HepG2 (cell line): ENCODE measurements at regions not wholly inside any gene's neighbourhood (a gene's known extent, or its start where the extent isn't known, plus 50 kb on each side); places are given as distances from the start of the nearest gene placed in this dataset.

Experiments
- ATAC-seq: fragments of 200-7000 bp; cut with Tn5 transposase; 3 replicates; pipeline ENCODE4 v1.9.1; 2020; ENCODE audit warnings: mild to moderate bottlenecking, moderate library complexity
- BruUV-seq: library from RNA; stranded (reverse); fragments of 400-500 nt; replicated peaks from 2 replicates; lab custom pipeline; 2021; lab: Mats Ljungman, UMichigan
- CTCF ChIA-PET: fragments of 300-600 bp; formaldehyde crosslinking; extraction: SDS; loops from one replicate; lab custom pipeline; 2021; ENCODE audit warnings: low total read pairs, inconsistent platforms, low intra/inter-chr PET ratio; lab: Yijun Ruan, JAX
- POLR2A ChIA-PET: fragments of 350-600 bp; sonication (Branson Sonifier 250); formaldehyde crosslinking; loops from one replicate; lab custom pipeline; 2020; ENCODE audit warnings: antibody characterized with exemption, inconsistent platforms; lab: Yijun Ruan, JAX
- DNase-seq: peaks from one replicate; pipeline ENCODE4 v3.0.0-alpha.2; 2015; ENCODE audit warnings: low spot score
- FAIRE-seq: peaks from 3 replicates; lab custom pipeline; 2011; peaks lifted over from hg19 to GRCh38; lab: Jason Lieb, UNC
- H2AFZ ChIP-seq: one replicate; pipeline ENCODE4 v1.6.1; 2011; ENCODE audit warnings: low read length, inconsistent platforms
- H3K27ac ChIP-seq: fragments of 300-600 bp; 3 replicates; pipeline ENCODE4 v1.8.0; 2011; ENCODE audit warnings: mixed run types, mild to moderate bottlenecking, mixed read lengths, low read length, inconsistent platforms; ENCODE audit not compliant: insufficient read depth; ENCODE audit errors: extremely low read length
- H3K27me3 ChIP-seq, 2 experiments: fragments of 200-600 bp in 1 of 2; 2 replicates in 1 of 2; 3 replicates in 1 of 2; pipeline versions ENCODE4 v1.6.0 to v1.8.0; 2011; ENCODE audit warnings: low read length in 2 of 2, mild to moderate bottlenecking in 2 of 2, moderate library complexity in 2 of 2, inconsistent platforms in 1 of 2; ENCODE audit not compliant: insufficient read depth in 2 of 2, control insufficient read depth in 1 of 2
- H3K36me3 ChIP-seq, 2 experiments: fragments of 200-600 bp in 1 of 2; replicated peaks in 1 of 2; 2 replicates in 1 of 2; 3 replicates in 1 of 2; pipeline versions ENCODE4 v1.5.1 to v1.8.0; 2011; ENCODE audit warnings: low read length in 2 of 2, inconsistent platforms in 1 of 2; ENCODE audit not compliant: insufficient read depth in 2 of 2, control insufficient read depth in 1 of 2
- H3K4me1 ChIP-seq: 2 replicates; pipeline ENCODE4 v1.5.1; 2012; ENCODE audit warnings: low read length, inconsistent platforms; ENCODE audit not compliant: insufficient read depth
- H3K4me2 ChIP-seq: 2 replicates; pipeline ENCODE4 v1.6.0; 2011; ENCODE audit warnings: low read depth, low read length, inconsistent platforms
- H3K4me3 ChIP-seq, 3 experiments: fragments of 200-600 bp in 1 of 3; sonication (generic), shearing (Covaris generic) in 1 of 3; replicated peaks in 1 of 3; 2 replicates each; pipeline ENCODE4 v1.5.1; 2011 to 2016; ENCODE audit warnings: low read length in 3 of 3, inconsistent platforms in 2 of 3, low read depth in 2 of 3, mild to moderate bottlenecking in 2 of 3, control low read depth in 1 of 3, mixed read lengths in 1 of 3; ENCODE audit not compliant: insufficient read depth in 1 of 3
- H3K79me2 ChIP-seq: one replicate; pipeline ENCODE4 v1.6.1; 2011; ENCODE audit warnings: low read length, inconsistent platforms; ENCODE audit not compliant: insufficient read depth
- H3K9ac ChIP-seq: 2 replicates; pipeline ENCODE4 v1.6.0; 2011; ENCODE audit warnings: mild to moderate bottlenecking, low read depth, low read length, inconsistent platforms; ENCODE audit not compliant: insufficient read depth
- H3K9me3 ChIP-seq: 2 replicates; pipeline ENCODE4 v1.5.1; 2012; ENCODE audit warnings: mild to moderate bottlenecking, low read length
- H4K20me1 ChIP-seq: 2 replicates; pipeline ENCODE4 v1.6.0; 2011; ENCODE audit warnings: inconsistent platforms, mild to moderate bottlenecking, low read length, moderate library complexity; ENCODE audit not compliant: insufficient read depth
- TBX2 ChIP-seq: sonication (generic); formaldehyde crosslinking; IDR thresholded peaks from 2 replicates; pipeline ENCODE4 v1.5.0; 2020; ENCODE audit warnings: missing genetic modification reagents, mild to moderate bottlenecking, borderline replicate concordance
- THAP8 ChIP-seq: sonication (generic); formaldehyde crosslinking; IDR thresholded peaks from 2 replicates; pipeline ENCODE4 v1.5.1; 2020; ENCODE audit warnings: missing genetic modification reagents, mild to moderate bottlenecking, borderline replicate concordance
- THAP9 ChIP-seq: sonication (generic); formaldehyde crosslinking; IDR thresholded peaks from 2 replicates; pipeline ENCODE4; 2020; ENCODE audit warnings: missing genetic modification reagents, mild to moderate bottlenecking, borderline replicate concordance
- ZFP82 ChIP-seq: sonication (generic); formaldehyde crosslinking; IDR thresholded peaks from 2 replicates; pipeline ENCODE4 v1.5.1; 2020; ENCODE audit warnings: mild to moderate bottlenecking, missing genetic modification reagents, borderline replicate concordance
- WGBS: methylation state at CpG from one replicate; pipeline ENCODE4 v1.1.6; 2017; ENCODE audit warnings: low lambda C conversion rate; 5-methylcytosine and 5-hydroxymethylcytosine counted together
- in situ Hi-C: cut with HindIII; loops from 2 replicates; pipeline ENCODE4 v1.10.0; 2017; ENCODE audit warnings: low pct_unique_long_range_greater_than_20kb; ENCODE audit not compliant: extremely low pct_ligation_motif_present
- intact Hi-C: fragments of 100-400 bp; cut with micrococcal nuclease; formaldehyde crosslinking; loops from one replicate; pipeline ENCODE4 v1.10.0; 2022; ENCODE audit not compliant: unreplicated experiment
- TF ChIP-seq, protein P1 (sequence below): sonication (generic); formaldehyde crosslinking; IDR thresholded peaks from 2 replicates; pipeline ENCODE4 v1.5.0; 2020; ENCODE audit warnings: missing genetic modification reagents
- TF ChIP-seq, protein P2 (sequence below): sonication (generic); formaldehyde crosslinking; IDR thresholded peaks from 2 replicates; pipeline ENCODE4 v1.8.1; 2023; ENCODE audit warnings: missing genetic modification reagents, mild to moderate bottlenecking, borderline replicate concordance

- TF ChIP-seq THAP8 (CRISPR knock-in tag) (no peak), THAP9 (no peak)
- TF ChIP-seq, protein P1, sequence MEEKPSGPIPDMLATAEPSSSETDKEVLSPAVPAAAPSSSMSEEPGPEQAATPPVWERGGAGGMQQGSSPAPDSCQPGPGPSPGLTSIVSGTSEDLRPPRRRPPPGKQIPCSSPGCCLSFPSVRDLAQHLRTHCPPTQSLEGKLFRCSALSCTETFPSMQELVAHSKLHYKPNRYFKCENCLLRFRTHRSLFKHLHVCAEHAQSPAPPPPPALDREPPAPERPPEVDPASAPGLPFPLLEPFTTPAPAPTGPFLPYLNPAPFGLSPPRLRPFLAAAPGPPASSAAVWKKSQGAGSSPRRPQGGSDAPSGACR (CRISPR knock-in tag): no peak
Observed at GRCh38 chr13:111929036-111929616, 137.8 kb upstream of the SOX1 start (continued).

GRCh38 chr13:111936267-111936925, 130.6 kb upstream of the SOX1 start:
- H3K27me3 ChIP-seq: peaks cover 0 to 12% of the 10 kb centered on the region in 2 experiments; a peak in 3 of 5 replicates
- no peak overlapping the region for H3K27ac ChIP-seq
- BruUV-seq: no TSS peak
- H3K79me2 ChIP-seq: no peaks in the 10 kb centered on the region
- no peak overlapping the region for H3K4me3 ChIP-seq
- in situ Hi-C loops (no loop called here), intact Hi-C loops (no loop called here)
- ATAC-seq: no peak
- no peaks in the 10 kb centered on the region for H3K36me3 ChIP-seq
- no peak for TF ChIP-seq ZFP82 (CRISPR knock-in tag)
- TF ChIP-seq TBX2 (CRISPR knock-in tag): no peak
- TF ChIP-seq, protein P2, sequence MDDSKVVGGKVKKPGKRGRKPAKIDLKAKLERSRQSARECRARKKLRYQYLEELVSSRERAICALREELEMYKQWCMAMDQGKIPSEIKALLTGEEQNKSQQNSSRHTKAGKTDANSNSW (CRISPR knock-in tag): no peak
- CTCF ChIA-PET: no interaction called here
- FAIRE-seq: no peak
- POLR2A ChIA-PET: no interaction called here
- H3K9ac ChIP-seq: no peak overlapping the region
- no peak overlapping the region for H3K4me2 ChIP-seq
- H3K4me1 ChIP-seq: no peaks in the 10 kb centered on the region
- 32% methylated on average over 3 of the region's 3 CpGs for WGBS
- no peaks in the 10 kb centered on the region for H3K9me3 ChIP-seq
- no peak overlapping the region for H2AFZ ChIP-seq
- H4K20me1 ChIP-seq: no peaks in the 10 kb centered on the region
- DNase-seq: no peak
